ENCODE measurements at regions not wholly inside any gene's neighbourhood (a gene's known extent, or its start where the extent isn't known, plus 50 kb on each side); places are given as distances from the start of the nearest gene placed in this dataset.

- intact Hi-C loops (cut with micrococcal nuclease): no loop called here
- POLR2A ChIA-PET: interaction anchor here (0.8 kb wide), 1 partner anchor 83 kb away, joined by 3 read pairs; no protein-coding TSS in a partner anchor
- CTCF ChIA-PET: interaction anchor here (0.8 to 2.0 kb wide), 3 partner anchors 8 to 179 kb away, joined by 4 to 6 read pairs (median 4); no protein-coding TSS in a partner anchor
- Mint-ChIP-seq H3K4me1 (ENCODE audit: insufficient read depth, unreplicated experiment) (peaks cover 29% of the 10 kb centered on the region), H3K27me3 (ENCODE audit: insufficient read depth, unreplicated experiment) (no peaks in the 10 kb centered on the region), H3K36me3 (ENCODE audit: insufficient read depth, unreplicated experiment) (no peaks in the 10 kb centered on the region), H3K27ac (ENCODE audit: low read depth, unreplicated experiment) (peak overlapping the region; percentile 84), H3K9me3 (ENCODE audit: unreplicated experiment) (peaks cover 9% of the 10 kb centered on the region), H3K4me3 (ENCODE audit: unreplicated experiment) (no peak overlapping the region)
- no peak for TF ChIP-seq CTCF (IDR thresholded peaks at IDR 0.05; ENCODE audit: unreplicated experiment)
- BruUV-seq (replicated peaks): no TSS peak
- peak; percentile 14 for DNase-seq (ENCODE audit: unreplicated experiment)
Measured at GRCh38 chr12:115657081-115658013, 620.1 kb downstream of the MED13L start.

GRCh38 chr12:115650026-115650425, 627.5 kb downstream of the MED13L start:
- intact Hi-C loops (cut with micrococcal nuclease): no loop called here
- no peaks in the 10 kb centered on the region for H3K27me3 Mint-ChIP-seq (ENCODE audit: insufficient read depth, unreplicated experiment)
- CTCF ChIA-PET: interaction anchor here (0.6 kb wide), 1 partner anchor 426 kb away, joined by 6 read pairs; no protein-coding TSS in a partner anchor

GRCh38 chr12:115648463-115648862, 629.0 kb downstream of the MED13L start:
- H3K4me1 Mint-ChIP-seq (ENCODE audit: insufficient read depth, unreplicated experiment): no peaks in the 10 kb centered on the region
- ChIA-PET POLR2A (interaction anchor here (0.6 kb wide), 1 partner anchor 1190 kb away, joined by 4 read pairs; no protein-coding TSS in a partner anchor), CTCF (interaction anchor here (0.9 kb wide), 1 partner anchor 9 kb away, joined by 4 read pairs; no protein-coding TSS in a partner anchor)
- no peak overlapping the region for H3K27ac Mint-ChIP-seq (ENCODE audit: low read depth, unreplicated experiment)
- peak; percentile 8 for DNase-seq (ENCODE audit: unreplicated experiment)
- intact Hi-C loops (cut with micrococcal nuclease): no loop called here
- H3K27me3 Mint-ChIP-seq (ENCODE audit: insufficient read depth, unreplicated experiment): no peaks in the 10 kb centered on the region
- H3K4me3 Mint-ChIP-seq (ENCODE audit: unreplicated experiment): no peak overlapping the region
- no peak for TF ChIP-seq CTCF (IDR thresholded peaks at IDR 0.05; ENCODE audit: unreplicated experiment)
- H3K36me3 Mint-ChIP-seq (ENCODE audit: insufficient read depth, unreplicated experiment): no peaks in the 10 kb centered on the region
- H3K9me3 Mint-ChIP-seq (ENCODE audit: unreplicated experiment): no peaks in the 10 kb centered on the region
- BruUV-seq (replicated peaks): no TSS peak

More at GRCh38 chr12:115650026-115650425, 627.5 kb downstream of the MED13L start:
- H3K4me3 Mint-ChIP-seq (ENCODE audit: unreplicated experiment): no peak overlapping the region
- H3K36me3 Mint-ChIP-seq (ENCODE audit: insufficient read depth, unreplicated experiment): no peaks in the 10 kb centered on the region
- H3K4me1 Mint-ChIP-seq (ENCODE audit: insufficient read depth, unreplicated experiment): no peaks in the 10 kb centered on the region
- no peak for DNase-seq (ENCODE audit: unreplicated experiment)
- POLR2A ChIA-PET: no interaction called here
- H3K27ac Mint-ChIP-seq (ENCODE audit: low read depth, unreplicated experiment): no peak overlapping the region
- no TSS peak for BruUV-seq (replicated peaks)
- no peaks in the 10 kb centered on the region for H3K9me3 Mint-ChIP-seq (ENCODE audit: unreplicated experiment)
- TF ChIP-seq CTCF (IDR thresholded peaks at IDR 0.05; ENCODE audit: unreplicated experiment): no peak

- Mint-ChIP-seq H3K36me3 (ENCODE audit: insufficient read depth, unreplicated experiment) (no peaks in the 10 kb centered on the region), H3K4me1 (ENCODE audit: insufficient read depth, unreplicated experiment) (no peaks in the 10 kb centered on the region), H3K4me3 (ENCODE audit: unreplicated experiment) (no peak overlapping the region), H3K27ac (ENCODE audit: low read depth, unreplicated experiment) (no peak overlapping the region), H3K9me3 (ENCODE audit: unreplicated experiment) (no peaks in the 10 kb centered on the region), H3K27me3 (ENCODE audit: insufficient read depth, unreplicated experiment) (no peaks in the 10 kb centered on the region)
- DNase-seq (ENCODE audit: unreplicated experiment): no peak
- CTCF ChIA-PET: no interaction called here
- POLR2A ChIA-PET: no interaction called here
- no peak for TF ChIP-seq CTCF (IDR thresholded peaks at IDR 0.05; ENCODE audit: unreplicated experiment)
- BruUV-seq (replicated peaks): no TSS peak
- intact Hi-C loops (cut with micrococcal nuclease): no loop called here
Measured at GRCh38 chr12:115646210-115646609, 631.3 kb downstream of the MED13L start.
